H1 (cell line): ENCODE measurements at regions not wholly inside any gene's neighbourhood (a gene's known extent, or its start where the extent isn't known, plus 50 kb on each side); places are given as distances from the start of the nearest gene placed in this dataset.

Experiments
- CTCF ChIA-PET: fragments of 300-600 bp; sonication (Branson Sonifier 250); formaldehyde crosslinking; loops from one replicate; lab custom pipeline; 2021; ENCODE audit not compliant: partially characterized antibody; lab: Charles Lee
- POLR2A ChIA-PET: fragments of 300-600 bp; sonication (Branson Sonifier 250); formaldehyde crosslinking; loops from one replicate; lab custom pipeline; 2021; ENCODE audit warnings: inconsistent platforms; ENCODE audit not compliant: partially characterized antibody; lab: Charles Lee
- DNase-seq, 2 experiments: peaks; one replicate each; pipeline versions ENCODE4 v3.0.0 to v3.0.0-alpha.2; 2010 to 2022; ENCODE audit warnings: low spot score in 2 of 2, low read depth in 1 of 2, mixed read lengths in 1 of 2
- FAIRE-seq: peaks from 2 replicates; lab custom pipeline; 2011; peaks lifted over from hg19 to GRCh38; lab: Jason Lieb, UNC
- H2AFZ ChIP-seq: 2 replicates; pipeline ENCODE4 v1.8.1; 2012; ENCODE audit warnings: low read length, inconsistent platforms
- H2AK5ac ChIP-seq: 2 replicates; pipeline ENCODE4 v1.6.1; 2013; ENCODE audit warnings: low read depth, low read length
- H2BK120ac ChIP-seq: replicated peaks from 2 replicates; pipeline ENCODE3; 2013; ENCODE audit warnings: low read depth, low read length, inconsistent platforms
- H2BK12ac ChIP-seq: 2 replicates; pipeline ENCODE4 v1.6.1; 2013; ENCODE audit warnings: low read depth, low read length
- H2BK15ac ChIP-seq: 2 replicates; pipeline ENCODE4 v1.6.1; 2013; ENCODE audit warnings: low read length
- H2BK20ac ChIP-seq: 2 replicates; pipeline ENCODE4 v1.6.1; 2013; ENCODE audit warnings: low read length
- H2BK5ac ChIP-seq: 2 replicates; pipeline ENCODE4 v1.6.1; 2013; ENCODE audit warnings: low read depth, low read length
- H3K14ac ChIP-seq: 2 replicates; pipeline ENCODE4 v1.6.1; 2013; ENCODE audit warnings: inconsistent platforms; ENCODE audit not compliant: insufficient read length
- H3K18ac ChIP-seq: 2 replicates; pipeline ENCODE4 v1.6.1; 2013; ENCODE audit warnings: low read length; ENCODE audit errors: extremely low read depth
- H3K23ac ChIP-seq: 2 replicates; pipeline ENCODE4 v1.6.1; 2013; ENCODE audit warnings: inconsistent platforms; ENCODE audit not compliant: insufficient read length
- H3K23me2 ChIP-seq: 2 replicates; pipeline ENCODE4 v1.6.1; 2013; ENCODE audit warnings: low read depth, low read length
- H3K27ac ChIP-seq: 2 replicates; pipeline ENCODE4 v1.6.1; 2011; ENCODE audit warnings: low read depth, low read length, inconsistent platforms
- H3K27me3 ChIP-seq, 4 experiments: replicated peaks in 1 of 4; 1 replicate in 1 of 4; 2 replicates in 3 of 4; pipeline versions ENCODE4 v1.6.1 to v1.8.1; 2011 to 2013; ENCODE audit warnings: low read length in 3 of 4, mild to moderate bottlenecking in 3 of 4, inconsistent platforms in 2 of 4, mixed read lengths in 2 of 4, moderate library complexity in 1 of 4; ENCODE audit not compliant: control insufficient read depth in 3 of 4, insufficient read depth in 3 of 4; ENCODE audit errors: extremely low read depth in 1 of 4
- H3K36me3 ChIP-seq, 4 experiments: 2 replicates each; pipeline versions ENCODE4 v1.6.1 to v1.8.1; 2011 to 2013; ENCODE audit warnings: mild to moderate bottlenecking in 4 of 4, low read length in 3 of 4, moderate library complexity in 2 of 4, control low read depth in 1 of 4, inconsistent platforms in 1 of 4; ENCODE audit not compliant: insufficient read depth in 4 of 4, control insufficient read depth in 2 of 4
- H3K4ac ChIP-seq: replicated peaks from 2 replicates; pipeline ENCODE3; 2013; ENCODE audit warnings: low read length, low read depth, mixed read lengths, inconsistent platforms; ENCODE audit not compliant: insufficient read length
- H3K4me1 ChIP-seq, 4 experiments: replicated peaks in 1 of 4; 1 replicate in 1 of 4; 2 replicates in 3 of 4; pipeline versions ENCODE4 v1.6.1 to v1.8.1; 2011 to 2013; ENCODE audit warnings: low read length in 3 of 4, inconsistent platforms in 2 of 4, mixed read lengths in 1 of 4; ENCODE audit not compliant: insufficient read depth in 4 of 4, control insufficient read depth in 3 of 4
- H3K4me2 ChIP-seq, 2 experiments: 2 replicates each; pipeline versions ENCODE4 v1.6.1 to v1.8.1; 2011 to 2013; ENCODE audit warnings: low read depth in 2 of 2, low read length in 2 of 2, control low read depth in 1 of 2, inconsistent platforms in 1 of 2, mild to moderate bottlenecking in 1 of 2; ENCODE audit not compliant: insufficient read depth in 1 of 2
- H3K4me3 ChIP-seq, 4 experiments: fragments of 200-600, 300-600 bp in 1 of 4; sonication (generic), shearing (Covaris generic), sonication (Bioruptor Twin) in 1 of 4; 2 replicates each; pipeline versions ENCODE4 v1.5.1 to v1.8.1; 2011 to 2016; ENCODE audit warnings: low read length in 4 of 4, low read depth in 3 of 4, control low read depth in 2 of 4, inconsistent platforms in 2 of 4, mild to moderate bottlenecking in 2 of 4, mixed read lengths in 1 of 4, moderate library complexity in 1 of 4; ENCODE audit not compliant: insufficient read depth in 2 of 4; ENCODE audit errors: extremely low read depth in 1 of 4
- H3K56ac ChIP-seq: replicated peaks from 2 replicates; pipeline ENCODE3; 2013; ENCODE audit warnings: low read depth, mild to moderate bottlenecking, mixed read lengths, low read length, inconsistent platforms; ENCODE audit not compliant: insufficient read length
- H3K79me1 ChIP-seq: 2 replicates; pipeline ENCODE4 v1.6.1; 2013; ENCODE audit warnings: low read depth, low read length, control low read depth
- H3K79me2 ChIP-seq, 2 experiments: 2 replicates each; pipeline versions ENCODE4 v1.6.1 to v1.8.1; 2012 to 2013; ENCODE audit warnings: low read length in 2 of 2, mild to moderate bottlenecking in 2 of 2, inconsistent platforms in 1 of 2; ENCODE audit not compliant: insufficient read depth in 2 of 2, control insufficient read depth in 1 of 2
- H3K9ac ChIP-seq, 4 experiments: replicated peaks in 1 of 4; 1 replicate in 1 of 4; 2 replicates in 3 of 4; pipeline versions ENCODE4 v1.6.1 to v1.8.1; 2011 to 2013; ENCODE audit warnings: low read depth in 3 of 4, low read length in 3 of 4, control low read depth in 2 of 4, mild to moderate bottlenecking in 2 of 4, moderate library complexity in 2 of 4, inconsistent platforms in 1 of 4; ENCODE audit errors: extremely low read depth in 1 of 4
- H3K9me3 ChIP-seq, 2 experiments: 2 replicates each; pipeline versions ENCODE4 v1.6.1 to v1.8.1; 2012 to 2013; ENCODE audit warnings: mild to moderate bottlenecking in 2 of 2, moderate library complexity in 2 of 2, control low read depth in 1 of 2, inconsistent platforms in 1 of 2, low read depth in 1 of 2, low read length in 1 of 2, mixed read lengths in 1 of 2; ENCODE audit not compliant: insufficient read depth in 2 of 2
- H4K20me1 ChIP-seq, 2 experiments: replicated peaks in 1 of 2; 2 replicates each; pipeline versions ENCODE3 to v1.8.1; 2011 to 2013; ENCODE audit warnings: inconsistent platforms in 2 of 2, low read length in 2 of 2, mild to moderate bottlenecking in 1 of 2; ENCODE audit not compliant: insufficient read depth in 2 of 2, control insufficient read depth in 1 of 2
- H4K5ac ChIP-seq: 2 replicates; pipeline ENCODE4 v1.6.1; 2013; ENCODE audit warnings: low read length, low read depth, mixed read lengths, inconsistent platforms; ENCODE audit not compliant: insufficient read length
- H4K8ac ChIP-seq: 2 replicates; pipeline ENCODE4 v1.8.0; 2013; ENCODE audit warnings: mild to moderate bottlenecking, moderate library complexity, low read length, inconsistent platforms; ENCODE audit not compliant: insufficient read depth; ENCODE audit errors: extremely low read depth
- H4K91ac ChIP-seq: replicated peaks from 2 replicates; pipeline ENCODE3; 2013; ENCODE audit warnings: low read length, mixed read lengths, inconsistent platforms; ENCODE audit not compliant: insufficient read length
- BCL11A ChIP-seq, 2 experiments: IDR thresholded peaks; one replicate each; pipeline ENCODE4 v1.6.1; 2011; ENCODE audit warnings: low read depth in 2 of 2, low read length in 2 of 2, mild to moderate bottlenecking in 2 of 2
- CBX5 ChIP-seq: fragments of 300-800, 300-1000 bp; sonication (generic); IDR thresholded peaks from 2 replicates; pipeline ENCODE4 v1.7.1; 2016; ENCODE audit warnings: antibody characterized with exemption, low read length, low read depth
- CREB1 ChIP-seq: IDR thresholded peaks from 2 replicates; pipeline ENCODE4 v1.6.1; 2012; ENCODE audit warnings: inconsistent platforms
- EP300 ChIP-seq, 2 experiments: IDR thresholded peaks; 1 replicate in 1 of 2; 2 replicates in 1 of 2; pipeline ENCODE4 v1.6.1; 2011 to 2012; ENCODE audit warnings: low read depth in 2 of 2, low read length in 2 of 2, mild to moderate bottlenecking in 2 of 2, borderline replicate concordance in 1 of 2, inconsistent platforms in 1 of 2, moderate library complexity in 1 of 2
- JUN ChIP-seq: IDR thresholded peaks from 2 replicates; pipeline ENCODE4 v1.6.1; 2011; ENCODE audit warnings: low read depth, mild to moderate bottlenecking, improper control_type of control experiment, low read length
- RXRA ChIP-seq: IDR thresholded peaks from 2 replicates; pipeline ENCODE4 v1.6.1; 2011; ENCODE audit warnings: low read depth, mild to moderate bottlenecking, low read length, moderate library complexity; ENCODE audit not compliant: insufficient read depth
- TBP ChIP-seq: IDR thresholded peaks from 2 replicates; pipeline ENCODE4 v1.6.1; 2011; ENCODE audit warnings: low read depth, low read length, improper control_type of control experiment
- WGBS, 2 experiments: shearing (Covaris generic) in 1 of 2; methylation state at CpG; one replicate each; pipeline versions ENCODE4 v1.1.6 to v1.1.7; 2013 to 2015; ENCODE audit warnings: low lambda C conversion rate in 2 of 2, mixed read lengths in 2 of 2, inconsistent platforms in 1 of 2, low coverage in 1 of 2, missing lambda C conversion rate in 1 of 2; ENCODE audit not compliant: insufficient replicate concordance in 2 of 2, insufficient coverage in 1 of 2, insufficient read length in 1 of 2; ENCODE audit errors: extremely low coverage in 1 of 2, missing lambda C conversion rate in 1 of 2; 5-methylcytosine and 5-hydroxymethylcytosine counted together

DNA sequence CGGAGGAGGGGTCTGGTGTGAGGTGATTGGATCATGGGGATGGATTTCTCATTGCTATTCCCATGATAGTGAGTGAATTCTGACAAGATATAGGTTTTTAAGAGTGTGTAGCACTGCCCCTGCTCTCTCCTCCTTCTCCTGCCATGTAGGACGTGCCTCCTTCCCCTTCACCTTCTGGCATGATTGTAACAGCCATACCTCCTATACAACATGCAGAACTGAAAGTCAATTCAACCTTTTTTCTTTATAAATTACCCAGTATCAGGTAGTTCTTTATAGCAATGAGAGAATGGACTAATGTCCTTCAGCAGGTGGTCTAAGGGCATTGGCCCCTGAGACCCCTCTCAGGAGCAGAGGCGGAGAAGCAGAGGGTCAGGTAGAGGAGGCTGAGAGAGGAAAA lies 168.7 kb upstream of the ETV3 start:
- Histone ChIP-seq H3K9ac (no peak overlapping the region), H2BK120ac (no peak overlapping the region), H3K23ac (no peak overlapping the region), H3K4me1 (peaks cover 0 to 7% (median 3%) of the 10 kb centered on the region in 4 experiments; a peak in 3 of 7 replicates), H4K91ac (no peak overlapping the region), H3K27ac (no peak overlapping the region), H4K5ac (no peak overlapping the region), H3K14ac (no peak overlapping the region), H3K9me3 (no peaks in the 10 kb centered on the region), H3K36me3 (no peaks in the 10 kb centered on the region), H3K23me2 (no peaks in the 10 kb centered on the region), H3K4me2 (no peak overlapping the region), H3K27me3 (peaks cover 0 to 1% (median 0%) of the 10 kb centered on the region in 4 experiments; a peak in 1 of 7 replicates), H4K8ac (no peak overlapping the region), H2AFZ (no peak overlapping the region), H3K4me3 (no peak overlapping the region), H2BK12ac (no peak overlapping the region), H4K20me1 (no peaks in the 10 kb centered on the region), H3K4ac (no peak overlapping the region), H2AK5ac (no peak overlapping the region), H3K56ac (no peak overlapping the region), H3K18ac (no peak overlapping the region), H3K79me1 (no peaks in the 10 kb centered on the region), H2BK5ac (no peak overlapping the region), H3K79me2 (no peaks in the 10 kb centered on the region), H2BK15ac (no peak overlapping the region), H2BK20ac (no peak overlapping the region)
- FAIRE-seq, result no peak
- DNase-seq, result no peak
- WGBS, 2 experiments, result 68% methylated on average over 3 of the region's 3 CpGs; no CpG with 5 or more reads in 1 of the 2 experiments
- ChIA-PET POLR2A (no interaction called here), CTCF (interaction anchor here (0.9 to 1.9 kb wide), 5 partner anchors 9 to 189 kb away, joined by 3 to 4 read pairs (median 4); no protein-coding TSS in a partner anchor)
- TF ChIP-seq EP300 (IDR thresholded peaks at IDR 0.05; ENCODE audit: borderline replicate concordance in 1 of 2, low read depth in 2 of 2, low read length in 2 of 2), result no peak
- no peak for TF ChIP-seq BCL11A (IDR thresholded peaks at IDR 0.05; ENCODE audit: low read depth in 2 of 2, low read length in 2 of 2)
- TF ChIP-seq JUN, result no peak
- TF ChIP-seq CREB1, result no peak
- TF ChIP-seq TBP, result no peak
- no peak for TF ChIP-seq RXRA
- TF ChIP-seq CBX5, result no peak
